ENCODE measurements at regions not wholly inside any gene's neighbourhood (a gene's known extent, or its start where the extent isn't known, plus 50 kb on each side); places are given as distances from the start of the nearest gene placed in this dataset.
"Not testable (repeated sequence)": the region's sequence is repeated elsewhere in the genome, so short reads cannot be mapped to it uniquely, and the experiment has no call there.

DNA sequence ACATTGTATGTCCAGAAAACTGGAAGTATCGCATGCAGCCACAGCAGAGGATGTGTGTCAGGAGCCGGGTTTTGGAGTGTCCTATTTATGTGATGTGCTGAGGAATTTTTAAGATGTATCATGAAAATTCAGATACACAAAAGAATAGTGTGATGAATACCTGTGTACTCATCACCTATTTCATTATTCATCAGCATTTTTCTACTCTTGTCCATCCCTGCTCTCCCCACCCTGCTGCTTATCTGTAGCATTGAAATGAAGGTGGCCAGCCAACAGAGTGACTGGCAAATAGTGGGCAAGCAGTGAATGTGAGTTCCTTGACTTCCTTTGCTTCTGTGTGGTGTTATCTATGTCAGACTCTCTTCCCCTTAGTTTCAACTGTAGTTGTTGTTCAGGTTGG is 108.7 kb upstream of the NUTM2F start:
- H3K4me3 ChIP-seq (ENCODE audit: control insufficient read depth in 1 of 2, extremely low read depth in 1 of 2, low read length in 1 of 2); DNase-seq; ATAC-seq (replicated peaks in 1 of 4); H3K27me3 Mint-ChIP-seq; H3K9me3 ChIP-seq; H3K9me3 Mint-ChIP-seq; H3K4me3 Mint-ChIP-seq; H3K27ac Mint-ChIP-seq; H3K27ac ChIP-seq (ENCODE audit: low read length); POLR2A ChIA-PET; H3K27me3 ChIP-seq (replicated peaks in 1 of 2; ENCODE audit: control insufficient read depth in 2 of 2, extremely low read depth in 1 of 2, insufficient read depth in 2 of 2, low read length in 1 of 2); CTCF ChIA-PET; H3K4me1 Mint-ChIP-seq; H3K4me1 ChIP-seq (ENCODE audit: control insufficient read depth in 1 of 2, extremely low read depth in 1 of 2, insufficient read depth in 2 of 2, low read length in 2 of 2): not testable (repeated sequence)
- WGBS (ENCODE audit: insufficient coverage), result no CpG with 5 or more reads among the region's 2 CpGs
- H3K36me3 Mint-ChIP-seq, result peaks cover 36% of the 10 kb centered on the region
- peaks cover 0 to 12% of the 10 kb centered on the region in 2 donors for H3K36me3 ChIP-seq (ENCODE audit: control insufficient read depth in 2 of 2, extremely low read depth in 1 of 2, insufficient read depth in 1 of 2, low read length in 1 of 2)

DNA sequence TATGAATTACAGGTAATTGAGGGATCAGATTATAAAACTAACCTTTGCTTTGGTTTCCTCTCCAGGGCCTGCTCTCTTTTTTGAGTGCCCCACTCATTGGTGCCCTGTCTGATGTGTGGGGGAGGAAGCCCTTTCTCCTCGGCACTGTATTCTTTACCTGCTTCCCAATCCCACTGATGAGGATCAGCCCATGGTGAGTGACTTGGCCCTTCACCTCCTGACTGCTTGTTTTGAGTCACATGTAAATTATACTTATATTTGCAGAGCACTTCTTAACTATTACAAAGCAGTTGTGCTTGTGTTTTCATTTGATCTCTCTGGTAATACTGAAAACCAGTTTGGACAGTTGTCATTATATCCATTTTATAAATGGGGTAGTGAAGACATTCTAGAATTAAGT is 109.9 kb upstream of the NUTM2F start:
- peaks cover 43% of the 10 kb centered on the region for H3K36me3 Mint-ChIP-seq
- H3K4me3 ChIP-seq (ENCODE audit: control insufficient read depth in 1 of 2, extremely low read depth in 1 of 2, low read length in 1 of 2); H3K27ac Mint-ChIP-seq; H3K4me1 Mint-ChIP-seq; POLR2A ChIA-PET; H3K4me1 ChIP-seq (ENCODE audit: control insufficient read depth in 1 of 2, extremely low read depth in 1 of 2, insufficient read depth in 2 of 2, low read length in 2 of 2); DNase-seq; H3K4me3 Mint-ChIP-seq; H3K9me3 Mint-ChIP-seq; CTCF ChIA-PET; ATAC-seq (replicated peaks in 1 of 4); H3K27me3 ChIP-seq (replicated peaks in 1 of 2; ENCODE audit: control insufficient read depth in 2 of 2, extremely low read depth in 1 of 2, insufficient read depth in 2 of 2, low read length in 1 of 2); H3K9me3 ChIP-seq; H3K27me3 Mint-ChIP-seq; H3K27ac ChIP-seq (ENCODE audit: low read length): not testable (repeated sequence)
- peaks cover 0 to 17% of the 10 kb centered on the region in 2 donors for H3K36me3 ChIP-seq (ENCODE audit: control insufficient read depth in 2 of 2, extremely low read depth in 1 of 2, insufficient read depth in 1 of 2, low read length in 1 of 2)
- no CpG with 5 or more reads among the region's 1 CpG for WGBS (ENCODE audit: insufficient coverage)

DNA sequence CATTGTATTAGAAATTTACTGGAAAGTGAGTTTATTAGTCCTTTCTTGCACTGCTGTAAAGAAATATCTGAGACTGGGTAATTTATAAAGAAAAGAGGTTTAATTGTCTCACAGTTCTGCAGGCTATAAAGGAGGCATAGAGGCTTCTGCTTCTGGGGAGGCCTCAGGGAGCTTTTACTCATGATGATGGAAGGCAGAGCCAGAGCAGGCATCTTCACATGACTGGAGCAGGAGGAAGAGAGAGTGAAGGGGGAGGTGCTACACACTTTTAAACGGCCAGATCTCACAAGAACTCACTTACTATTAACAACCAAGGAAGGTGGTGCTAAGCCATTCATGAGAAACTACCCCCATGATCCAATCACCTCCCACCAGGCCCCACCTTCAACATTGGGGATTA is 112.7 kb upstream of the NUTM2F start:
- H3K4me3 Mint-ChIP-seq; CTCF ChIA-PET; DNase-seq; H3K4me3 ChIP-seq (ENCODE audit: control insufficient read depth in 1 of 2, extremely low read depth in 1 of 2, low read length in 1 of 2); H3K27ac ChIP-seq (ENCODE audit: low read length); H3K9me3 ChIP-seq; H3K27me3 ChIP-seq (replicated peaks in 1 of 2; ENCODE audit: control insufficient read depth in 2 of 2, extremely low read depth in 1 of 2, insufficient read depth in 2 of 2, low read length in 1 of 2); H3K9me3 Mint-ChIP-seq; H3K4me1 Mint-ChIP-seq; H3K27ac Mint-ChIP-seq; H3K4me1 ChIP-seq (ENCODE audit: control insufficient read depth in 1 of 2, extremely low read depth in 1 of 2, insufficient read depth in 2 of 2, low read length in 2 of 2); ATAC-seq (replicated peaks in 1 of 4); H3K27me3 Mint-ChIP-seq: not testable (repeated sequence)
- POLR2A ChIA-PET, result interaction anchor here in 1 of 2 donors (0.6 kb wide), 1 partner anchor 15 kb away, joined by 4 read pairs; no protein-coding TSS in a partner anchor
- WGBS (ENCODE audit: insufficient coverage), result no CpG with 5 or more reads among the region's 1 CpG
- H3K36me3 Mint-ChIP-seq, result peaks cover 53% of the 10 kb centered on the region
- peaks cover 0 to 22% of the 10 kb centered on the region in 2 donors for H3K36me3 ChIP-seq (ENCODE audit: control insufficient read depth in 2 of 2, extremely low read depth in 1 of 2, insufficient read depth in 1 of 2, low read length in 1 of 2)

DNA sequence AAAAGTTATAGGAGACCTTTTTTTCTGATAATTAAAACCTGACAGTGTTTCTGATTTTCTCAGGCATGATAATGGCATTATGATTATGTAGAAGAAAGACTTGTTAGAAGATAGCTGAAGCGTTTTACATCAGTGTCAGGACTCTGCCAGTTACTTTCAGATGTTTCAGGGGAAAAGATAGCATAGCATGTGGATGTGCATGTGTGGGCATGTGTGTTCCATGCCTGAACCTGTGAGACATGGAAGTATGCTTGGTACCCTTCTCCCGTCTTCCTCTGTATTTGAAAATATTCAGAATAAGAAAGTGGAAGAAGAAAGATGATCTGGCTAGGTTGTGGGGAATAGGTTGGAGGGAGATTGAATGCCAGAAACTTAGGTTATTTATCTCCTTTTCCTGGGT is 113.1 kb upstream of the PCAT7 start:
- H3K36me3 ChIP-seq (ENCODE audit: control insufficient read depth in 2 of 2, extremely low read depth in 1 of 2, insufficient read depth in 1 of 2, low read length in 1 of 2), result peaks cover 2 to 22% of the 10 kb centered on the region in 2 donors
- CTCF ChIA-PET, result no interaction called here
- 100% methylated on average over 1 of the region's 2 CpGs for WGBS (ENCODE audit: insufficient coverage)
- no peaks in the 10 kb centered on the region for H3K9me3 Mint-ChIP-seq
- peaks cover 57% of the 10 kb centered on the region for H3K36me3 Mint-ChIP-seq
- H3K27ac ChIP-seq (ENCODE audit: low read length), result no peak overlapping the region
- H3K4me1 Mint-ChIP-seq, result peaks cover 0 to 3% (median 2%) of the 10 kb centered on the region in 3 donors
- ATAC-seq (replicated peaks in 1 of 4), result no peak
- no peak for DNase-seq
- no peak overlapping the region for H3K4me3 ChIP-seq (ENCODE audit: control insufficient read depth in 1 of 2, extremely low read depth in 1 of 2, low read length in 1 of 2)
- H3K4me3 Mint-ChIP-seq, result no peak overlapping the region
- POLR2A ChIA-PET, result interaction anchor here in 1 of 2 donors (0.6 kb wide), 1 partner anchor 15 kb away, joined by 4 read pairs; no protein-coding TSS in a partner anchor
- H3K27me3 Mint-ChIP-seq, result no peaks in the 10 kb centered on the region
- no peaks in the 10 kb centered on the region for H3K9me3 ChIP-seq
- no peaks in the 10 kb centered on the region for H3K27me3 ChIP-seq (replicated peaks in 1 of 2; ENCODE audit: control insufficient read depth in 2 of 2, extremely low read depth in 1 of 2, insufficient read depth in 2 of 2, low read length in 1 of 2)
- H3K4me1 ChIP-seq (ENCODE audit: control insufficient read depth in 1 of 2, extremely low read depth in 1 of 2, insufficient read depth in 2 of 2, low read length in 2 of 2), result no peaks in the 10 kb centered on the region
- no peak overlapping the region for H3K27ac Mint-ChIP-seq

DNA sequence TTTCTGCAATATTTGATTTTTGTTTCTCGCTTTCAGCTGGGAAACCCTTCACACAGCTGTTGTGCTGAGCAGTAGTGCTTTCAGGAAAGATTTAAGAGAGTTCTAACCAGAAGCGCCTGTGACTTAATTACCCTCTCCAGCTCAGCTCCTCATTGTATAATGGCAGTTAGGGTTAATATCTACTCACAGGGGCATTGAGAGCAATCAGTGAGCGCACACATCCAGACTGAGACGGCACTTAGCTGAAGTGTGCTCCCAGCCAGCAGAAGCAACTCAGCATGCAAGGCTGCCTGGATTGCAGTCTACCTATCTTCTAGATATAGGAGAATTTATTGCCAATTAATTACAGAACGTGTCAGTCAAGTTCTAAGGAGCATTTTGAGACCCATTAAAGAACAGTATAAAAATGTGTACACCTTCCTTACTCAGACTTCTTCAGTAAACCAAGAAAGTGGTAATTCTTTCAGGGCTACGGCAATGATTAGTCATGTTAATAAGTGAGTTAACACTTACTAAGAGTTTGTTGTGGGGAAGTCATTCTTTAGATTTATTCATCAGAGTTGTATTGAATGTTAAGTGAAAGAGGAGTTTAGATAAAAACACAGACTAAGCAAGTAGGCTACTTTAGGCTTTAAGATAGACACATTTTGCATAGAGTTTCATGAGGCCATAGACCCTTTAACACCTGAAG is 111.7 kb upstream of the PCAT7 start:
- Histone ChIP-seq H3K9me3 (no peaks in the 10 kb centered on the region), H3K27ac (ENCODE audit: low read length) (no peak overlapping the region), H3K4me3 (ENCODE audit: control insufficient read depth in 1 of 2, extremely low read depth in 1 of 2, low read length in 1 of 2) (no peak overlapping the region), H3K4me1 (ENCODE audit: control insufficient read depth in 1 of 2, extremely low read depth in 1 of 2, insufficient read depth in 2 of 2, low read length in 2 of 2) (no peaks in the 10 kb centered on the region), H3K27me3 (replicated peaks in 1 of 2; ENCODE audit: control insufficient read depth in 2 of 2, extremely low read depth in 1 of 2, insufficient read depth in 2 of 2, low read length in 1 of 2) (no peaks in the 10 kb centered on the region), H3K36me3 (ENCODE audit: control insufficient read depth in 2 of 2, extremely low read depth in 1 of 2, insufficient read depth in 1 of 2, low read length in 1 of 2) (peaks cover 7 to 31% of the 10 kb centered on the region in 2 donors)
- no peak overlapping the region for H3K27ac Mint-ChIP-seq
- ChIA-PET CTCF (no interaction called here), POLR2A (no interaction called here)
- H3K4me3 Mint-ChIP-seq, result no peak overlapping the region
- peaks cover 0 to 3% (median 2%) of the 10 kb centered on the region in 3 donors for H3K4me1 Mint-ChIP-seq
- no CpG with 5 or more reads among the region's 6 CpGs for WGBS (ENCODE audit: insufficient coverage)
- H3K36me3 Mint-ChIP-seq, result peaks cover 63% of the 10 kb centered on the region
- no peaks in the 10 kb centered on the region for H3K9me3 Mint-ChIP-seq
- ATAC-seq (replicated peaks in 1 of 4) (no peak), DNase-seq (no peak)
- no peaks in the 10 kb centered on the region for H3K27me3 Mint-ChIP-seq

DNA sequence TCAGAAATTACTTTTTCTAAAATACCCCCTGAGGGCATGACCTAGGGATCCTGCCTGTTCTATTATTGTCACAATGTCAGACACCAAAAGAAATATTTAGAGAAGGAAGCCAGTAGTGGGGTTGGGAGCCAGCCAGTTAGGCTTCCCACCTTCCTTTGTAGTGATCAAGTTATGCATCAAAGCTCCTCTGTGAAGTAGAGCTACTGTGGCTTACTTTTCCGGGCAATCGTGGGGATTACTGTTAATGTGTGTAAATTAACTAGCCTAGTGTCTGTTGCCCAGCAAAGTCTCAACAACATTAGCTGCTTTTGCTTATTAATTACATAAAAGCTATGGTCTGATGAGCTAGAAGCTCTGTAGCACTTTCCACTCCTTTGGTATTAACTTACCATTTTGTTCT is 109.0 kb upstream of the PCAT7 start:
- H3K36me3 Mint-ChIP-seq, result peaks cover 69% of the 10 kb centered on the region
- H3K9me3 ChIP-seq, result no peaks in the 10 kb centered on the region
- no peak overlapping the region for H3K4me3 ChIP-seq (ENCODE audit: control insufficient read depth in 1 of 2, extremely low read depth in 1 of 2, low read length in 1 of 2)
- peaks cover 0 to 2% (median 0%) of the 10 kb centered on the region in 3 donors for H3K4me1 Mint-ChIP-seq
- no peak overlapping the region for H3K27ac Mint-ChIP-seq
- no peak for ATAC-seq (replicated peaks in 1 of 4)
- peaks cover 7 to 40% of the 10 kb centered on the region in 2 donors for H3K36me3 ChIP-seq (ENCODE audit: control insufficient read depth in 2 of 2, extremely low read depth in 1 of 2, insufficient read depth in 1 of 2, low read length in 1 of 2)
- no peaks in the 10 kb centered on the region for H3K27me3 Mint-ChIP-seq
- no peak for DNase-seq
- no peaks in the 10 kb centered on the region for H3K27me3 ChIP-seq (replicated peaks in 1 of 2; ENCODE audit: control insufficient read depth in 2 of 2, extremely low read depth in 1 of 2, insufficient read depth in 2 of 2, low read length in 1 of 2)
- CTCF ChIA-PET, result no interaction called here
- no peaks in the 10 kb centered on the region for H3K4me1 ChIP-seq (ENCODE audit: control insufficient read depth in 1 of 2, extremely low read depth in 1 of 2, insufficient read depth in 2 of 2, low read length in 2 of 2)
- no peaks in the 10 kb centered on the region for H3K9me3 Mint-ChIP-seq
- no peak overlapping the region for H3K4me3 Mint-ChIP-seq
- no peak overlapping the region for H3K27ac ChIP-seq (ENCODE audit: low read length)
- POLR2A ChIA-PET, result no interaction called here
- no CpG with 5 or more reads among the region's 2 CpGs for WGBS (ENCODE audit: insufficient coverage)

DNA sequence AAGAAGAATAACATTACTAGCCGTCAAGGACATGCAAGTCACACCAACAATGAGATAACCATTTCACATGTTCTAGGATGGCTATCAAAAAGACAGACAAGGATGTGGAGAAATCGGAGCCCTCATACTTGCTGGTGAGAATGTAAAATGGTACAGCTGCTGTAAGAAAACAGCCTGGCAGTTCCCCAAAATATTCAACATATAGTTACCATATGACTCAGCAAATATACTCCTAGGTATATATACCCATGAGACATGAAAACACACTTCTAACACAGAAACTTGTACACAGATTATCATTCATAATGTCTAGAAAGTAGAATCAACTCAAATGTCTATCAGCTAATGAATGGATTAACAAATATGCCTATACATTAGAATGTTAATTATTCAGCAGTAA is 105.4 kb upstream of the PCAT7 start:
- no peaks in the 10 kb centered on the region for H3K9me3 ChIP-seq
- ChIA-PET POLR2A (no interaction called here), CTCF (no interaction called here)
- no peaks in the 10 kb centered on the region for H3K4me1 ChIP-seq (ENCODE audit: control insufficient read depth in 1 of 2, extremely low read depth in 1 of 2, insufficient read depth in 2 of 2, low read length in 2 of 2)
- ATAC-seq (replicated peaks in 1 of 4), result no peak
- peaks cover 11 to 51% of the 10 kb centered on the region in 2 donors for H3K36me3 ChIP-seq (ENCODE audit: control insufficient read depth in 2 of 2, extremely low read depth in 1 of 2, insufficient read depth in 1 of 2, low read length in 1 of 2)
- H3K4me3 Mint-ChIP-seq, result no peak overlapping the region
- peaks cover 65% of the 10 kb centered on the region for H3K36me3 Mint-ChIP-seq
- H3K27ac Mint-ChIP-seq, result no peak overlapping the region
- H3K27me3 Mint-ChIP-seq, result no peaks in the 10 kb centered on the region
- DNase-seq, result no peak
- H3K4me3 ChIP-seq (ENCODE audit: control insufficient read depth in 1 of 2, extremely low read depth in 1 of 2, low read length in 1 of 2), result no peak overlapping the region
- H3K9me3 Mint-ChIP-seq, result no peaks in the 10 kb centered on the region
- H3K27ac ChIP-seq (ENCODE audit: low read length), result no peak overlapping the region
- H3K4me1 Mint-ChIP-seq, result no peaks in the 10 kb centered on the region
- no peaks in the 10 kb centered on the region for H3K27me3 ChIP-seq (replicated peaks in 1 of 2; ENCODE audit: control insufficient read depth in 2 of 2, extremely low read depth in 1 of 2, insufficient read depth in 2 of 2, low read length in 1 of 2)
- WGBS (ENCODE audit: insufficient coverage), result no CpG with 5 or more reads among the region's 2 CpGs
